OCI-LY7 (cell line): ENCODE measurements at regions not wholly inside any gene's neighbourhood (a gene's known extent, or its start where the extent isn't known, plus 50 kb on each side); places are given as distances from the start of the nearest gene placed in this dataset.

Source experiments
- BruUV-seq: library from RNA; stranded (reverse); fragments of 400-500 nt; replicated peaks from 2 replicates; lab custom pipeline; 2021; lab: Mats Ljungman, UMichigan
- CTCF ChIA-PET: fragments of 300-600 bp; sonication (Branson Sonifier 250); formaldehyde crosslinking; loops from one replicate; lab custom pipeline; 2022; ENCODE audit warnings: antibody characterized with exemption; ENCODE audit not compliant: unreplicated experiment; lab: Charles Lee
- POLR2A ChIA-PET: fragments of 300-600 bp; sonication (Branson Sonifier 250); formaldehyde crosslinking; loops from one replicate; lab custom pipeline; 2022; ENCODE audit warnings: antibody characterized with exemption; lab: Charles Lee
- DNase-seq: peaks from one replicate; pipeline ENCODE4 v3.0.0-alpha.2; 2015; ENCODE audit warnings: low spot score
- H2AFZ ChIP-seq: fragments of 200-600 bp; sonication (generic), shearing (Covaris generic); 2 replicates; pipeline ENCODE4 v1.6.1; 2014; ENCODE audit warnings: mild to moderate bottlenecking, antibody characterized with exemption, low read length, moderate library complexity
- H3K27ac ChIP-seq: fragments of 200-600 bp; sonication (generic); 2 replicates; pipeline ENCODE4 v1.5.1; 2014; ENCODE audit warnings: mixed run types, low read depth, mild to moderate bottlenecking, moderate library complexity, low read length, inconsistent platforms; ENCODE audit not compliant: poor library complexity, severe bottlenecking
- H3K36me3 ChIP-seq: fragments of 200-600 bp; sonication (generic); 2 replicates; pipeline ENCODE4 v1.6.1; 2014; ENCODE audit warnings: mild to moderate bottlenecking, antibody characterized with exemption, low read length, moderate library complexity, mixed read lengths; ENCODE audit not compliant: insufficient read depth
- H3K4me1 ChIP-seq: fragments of 200-600 bp; sonication (generic); 2 replicates; pipeline ENCODE4 v1.5.1; 2014; ENCODE audit warnings: mild to moderate bottlenecking, low read length; ENCODE audit not compliant: insufficient read depth, poor library complexity, severe bottlenecking
- H3K4me2 ChIP-seq: fragments of 200-600 bp; sonication (generic); 2 replicates; pipeline ENCODE4 v1.6.1; 2014; ENCODE audit warnings: mild to moderate bottlenecking, low read length
- H3K4me3 ChIP-seq: fragments of 200-600 bp; sonication (generic); 2 replicates; pipeline ENCODE4 v1.5.1; 2014; ENCODE audit warnings: mild to moderate bottlenecking, low read depth, low read length; ENCODE audit not compliant: poor library complexity, severe bottlenecking
- H3K79me2 ChIP-seq: fragments of 200-600 bp; sonication (generic); 2 replicates; pipeline ENCODE4 v1.6.1; 2016; ENCODE audit warnings: low read depth, mild to moderate bottlenecking, low read length, moderate library complexity, mixed read lengths; ENCODE audit not compliant: insufficient read depth
- H3K9me2 ChIP-seq: fragments of 200-600 bp; sonication (generic); 2 replicates; pipeline ENCODE4 v1.6.1; 2016; ENCODE audit warnings: mild to moderate bottlenecking, low read length, mixed read lengths; ENCODE audit not compliant: insufficient read depth
- H3K9me3 ChIP-seq: fragments of 200-600 bp; sonication (generic); 2 replicates; pipeline ENCODE4 v1.6.1; 2014; ENCODE audit warnings: mild to moderate bottlenecking, mixed run types, low read length, mixed read lengths
- H4K20me1 ChIP-seq: fragments of 200-600 bp; sonication (generic); 2 replicates; pipeline ENCODE4 v1.6.1; 2014; ENCODE audit warnings: mild to moderate bottlenecking, antibody characterized with exemption, low read length, moderate library complexity, mixed read lengths; ENCODE audit not compliant: insufficient read depth
- EZH2phosphoT487 ChIP-seq: fragments of 200-600 bp; sonication (generic); IDR thresholded peaks from 2 replicates; pipeline ENCODE4 v1.6.1; 2018; ENCODE audit warnings: low read depth, borderline replicate concordance, mild to moderate bottlenecking, mixed run types, antibody characterized with exemption, low read length, moderate library complexity, mixed read lengths
- intact Hi-C: fragments of 100-400 bp; cut with micrococcal nuclease; formaldehyde crosslinking; loops from one replicate; pipeline ENCODE4 v1.10.0; 2022; ENCODE audit not compliant: unreplicated experiment
- TF ChIP-seq, protein P1 (sequence below): fragments of 200-600 bp; sonication (generic); conservative IDR thresholded peaks from 2 replicates; pipeline ENCODE4 v1.5.1; 2014; ENCODE audit warnings: mild to moderate bottlenecking, antibody characterized with exemption, low read length, moderate library complexity, mixed read lengths

DNA sequence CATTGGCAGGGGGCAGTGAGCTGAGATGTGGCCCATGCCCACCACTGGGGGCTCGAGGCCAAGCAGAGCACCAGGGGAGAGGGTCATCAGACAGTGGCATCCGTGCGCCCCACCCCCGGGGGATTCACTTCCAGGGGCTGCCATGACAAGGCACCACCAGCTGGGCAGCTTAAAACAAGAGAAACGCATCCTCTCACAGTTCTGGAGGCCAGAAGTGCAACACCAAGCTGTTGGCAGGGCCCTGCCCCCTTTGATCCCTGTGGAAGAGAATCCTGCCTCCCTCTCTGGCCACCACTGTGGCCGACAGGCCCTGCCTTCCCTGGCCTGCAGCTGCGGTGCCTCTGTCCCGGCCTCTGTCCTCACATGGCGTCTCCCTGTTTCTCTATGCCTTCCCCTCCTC lies 187.7 kb upstream of the ID2 start:
- no TSS peak for BruUV-seq
- no peaks in the 10 kb centered on the region for H3K9me2 ChIP-seq
- H3K4me3 ChIP-seq: no peak overlapping the region
- peaks cover 46% of the 10 kb centered on the region for H3K4me1 ChIP-seq
- no peaks in the 10 kb centered on the region for H4K20me1 ChIP-seq
- no peak overlapping the region for H2AFZ ChIP-seq
- no peaks in the 10 kb centered on the region for H3K79me2 ChIP-seq
- no peak overlapping the region for H3K4me2 ChIP-seq
- DNase-seq: no peak
- no peaks in the 10 kb centered on the region for H3K36me3 ChIP-seq
- TF ChIP-seq EZH2phosphoT487: no peak
- TF ChIP-seq, protein P1, sequence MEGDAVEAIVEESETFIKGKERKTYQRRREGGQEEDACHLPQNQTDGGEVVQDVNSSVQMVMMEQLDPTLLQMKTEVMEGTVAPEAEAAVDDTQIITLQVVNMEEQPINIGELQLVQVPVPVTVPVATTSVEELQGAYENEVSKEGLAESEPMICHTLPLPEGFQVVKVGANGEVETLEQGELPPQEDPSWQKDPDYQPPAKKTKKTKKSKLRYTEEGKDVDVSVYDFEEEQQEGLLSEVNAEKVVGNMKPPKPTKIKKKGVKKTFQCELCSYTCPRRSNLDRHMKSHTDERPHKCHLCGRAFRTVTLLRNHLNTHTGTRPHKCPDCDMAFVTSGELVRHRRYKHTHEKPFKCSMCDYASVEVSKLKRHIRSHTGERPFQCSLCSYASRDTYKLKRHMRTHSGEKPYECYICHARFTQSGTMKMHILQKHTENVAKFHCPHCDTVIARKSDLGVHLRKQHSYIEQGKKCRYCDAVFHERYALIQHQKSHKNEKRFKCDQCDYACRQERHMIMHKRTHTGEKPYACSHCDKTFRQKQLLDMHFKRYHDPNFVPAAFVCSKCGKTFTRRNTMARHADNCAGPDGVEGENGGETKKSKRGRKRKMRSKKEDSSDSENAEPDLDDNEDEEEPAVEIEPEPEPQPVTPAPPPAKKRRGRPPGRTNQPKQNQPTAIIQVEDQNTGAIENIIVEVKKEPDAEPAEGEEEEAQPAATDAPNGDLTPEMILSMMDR: no peak
- ChIA-PET CTCF (no interaction called here), POLR2A (interaction anchor here (0.8 to 4.7 kb wide), 6 partner anchors 12 to 49 kb away, joined by 3 to 28 read pairs (median 5); no protein-coding TSS in a partner anchor)
- intact Hi-C loops: no loop called here
- H3K9me3 ChIP-seq: no peaks in the 10 kb centered on the region
- H3K27ac ChIP-seq: no peak overlapping the region

DNA sequence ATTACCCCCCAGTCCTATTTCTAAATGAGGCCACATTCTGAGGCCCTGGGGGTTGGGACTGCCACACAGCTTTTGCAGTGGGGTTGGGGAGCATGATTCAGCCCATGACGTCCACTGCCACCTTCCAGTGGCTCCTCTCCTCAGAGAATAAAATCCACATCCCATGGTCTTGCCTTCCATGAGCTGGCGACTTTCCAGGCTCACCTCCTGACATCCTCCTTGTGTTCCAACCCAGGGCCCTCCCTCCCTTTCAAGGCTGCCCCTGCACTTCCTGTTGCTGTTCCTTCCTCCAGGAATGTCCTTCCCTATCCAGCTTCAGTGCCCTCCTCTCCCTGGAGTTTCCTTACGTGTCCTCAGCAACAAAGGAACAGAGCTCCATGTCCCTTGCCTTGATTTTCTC lies 187.3 kb upstream of the ID2 start:
- ChIA-PET POLR2A (interaction anchor here (0.5 to 4.7 kb wide), 6 partner anchors 12 to 108 kb away, joined by 3 to 28 read pairs (median 4); no protein-coding TSS in a partner anchor), CTCF (interaction anchor here (0.6 kb wide), 1 partner anchor 16 kb away, joined by 3 read pairs; no protein-coding TSS in a partner anchor)
- no peaks in the 10 kb centered on the region for H3K9me2 ChIP-seq
- no peaks in the 10 kb centered on the region for H3K36me3 ChIP-seq
- no peak overlapping the region for H2AFZ ChIP-seq
- no peak for DNase-seq
- H3K79me2 ChIP-seq: no peaks in the 10 kb centered on the region
- TF ChIP-seq, protein P1: no peak
- H3K4me1 ChIP-seq: peaks cover 45% of the 10 kb centered on the region
- no TSS peak for BruUV-seq
- H3K4me3 ChIP-seq: no peak overlapping the region
- H3K4me2 ChIP-seq: no peak overlapping the region
- no peaks in the 10 kb centered on the region for H3K9me3 ChIP-seq
- H4K20me1 ChIP-seq: no peaks in the 10 kb centered on the region
- no peak overlapping the region for H3K27ac ChIP-seq
- intact Hi-C loops: no loop called here

DNA sequence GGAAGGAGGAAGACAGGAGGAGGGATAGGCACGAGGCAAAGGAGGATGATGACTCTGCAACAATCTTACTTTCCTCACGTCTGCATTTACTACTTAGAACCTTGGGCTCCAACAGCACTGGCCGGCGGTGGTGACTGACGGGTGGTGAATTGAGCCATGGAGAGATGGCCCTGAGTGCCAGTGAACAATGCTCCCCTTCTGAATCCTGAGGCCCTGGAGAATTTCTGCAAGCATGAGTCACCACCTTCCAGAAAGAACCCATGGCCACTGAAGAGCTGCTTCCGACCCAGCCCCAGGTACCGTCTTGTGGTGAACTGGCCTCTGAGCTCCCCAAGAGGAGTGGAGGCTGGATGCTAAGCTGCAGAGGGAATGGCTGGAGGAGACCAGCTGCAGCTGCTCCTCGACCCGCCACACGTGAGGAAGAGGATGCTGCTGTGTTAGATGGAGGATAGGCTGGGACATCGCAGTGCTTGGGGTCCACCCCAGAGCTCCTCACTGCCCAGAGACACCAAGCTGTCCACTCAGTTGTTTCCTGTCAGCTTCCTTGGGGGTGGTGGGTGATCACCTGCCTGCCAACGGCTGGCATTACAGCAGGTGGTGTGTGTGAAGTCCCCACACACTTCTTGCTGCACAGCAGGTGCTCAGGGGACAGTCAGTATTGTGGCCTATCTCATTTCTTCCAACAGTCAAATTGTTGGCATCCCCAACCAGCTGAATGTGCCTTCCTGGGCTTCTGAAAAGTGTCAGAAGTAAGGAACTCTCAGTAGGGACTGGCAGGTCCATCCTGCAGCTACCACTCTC lies 186.5 kb upstream of the ID2 start:
- TF ChIP-seq, protein P1: no peak
- no peak for TF ChIP-seq EZH2phosphoT487
- Histone ChIP-seq H3K79me2 (no peaks in the 10 kb centered on the region), H3K9me3 (no peaks in the 10 kb centered on the region), H3K36me3 (no peaks in the 10 kb centered on the region), H3K4me1 (peaks cover 39% of the 10 kb centered on the region), H3K9me2 (no peaks in the 10 kb centered on the region), H4K20me1 (no peaks in the 10 kb centered on the region), H3K4me2 (peak overlapping the region; percentile 22; the same call in 1 of the 2 replicates), H3K4me3 (no peak overlapping the region), H3K27ac (no peak overlapping the region), H2AFZ (no peak overlapping the region)
- BruUV-seq: no TSS peak
- CTCF ChIA-PET: interaction anchor here (0.6 to 1.3 kb wide), 3 partner anchors 10 to 18 kb away, joined by 3 to 4 read pairs (median 3); no protein-coding TSS in a partner anchor
- intact Hi-C loops: no loop called here
- POLR2A ChIA-PET: interaction anchor here (0.8 to 4.7 kb wide), 5 partner anchors 14 to 48 kb away, joined by 3 to 28 read pairs (median 5); no protein-coding TSS in a partner anchor
- DNase-seq: peak; percentile 36
